IPS DF 19.7 (cell line): ENCODE measurements at regions not wholly inside any gene's neighbourhood (a gene's known extent, or its start where the extent isn't known, plus 50 kb on each side); places are given as distances from the start of the nearest gene placed in this dataset.

ENCODE experiments used
- DNase-seq: peaks from one replicate; pipeline ENCODE4 v3.0.0-alpha.2; 2013; ENCODE audit warnings: low read depth, low spot score

DNA sequence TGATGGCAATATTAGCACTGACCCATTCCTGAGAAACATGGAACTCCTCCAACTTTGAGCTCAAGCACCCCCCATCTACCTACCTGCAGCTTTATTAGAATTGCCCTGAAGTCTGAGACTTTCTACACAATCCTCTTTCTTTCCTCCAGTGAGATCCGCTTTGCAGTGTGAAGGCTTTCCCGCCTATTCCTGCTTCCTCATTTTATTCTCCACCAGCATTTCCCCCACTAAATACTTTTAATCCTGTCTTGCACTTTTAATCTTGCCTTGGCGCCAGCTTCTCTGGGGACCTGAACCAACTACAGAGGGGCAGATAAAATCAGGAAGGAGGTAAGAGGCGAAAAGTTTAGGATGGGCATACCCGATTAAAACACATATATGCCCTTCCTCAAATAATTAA, 178.1 kb upstream of the PRDM1 start:
- DNase-seq = no peak

DNA sequence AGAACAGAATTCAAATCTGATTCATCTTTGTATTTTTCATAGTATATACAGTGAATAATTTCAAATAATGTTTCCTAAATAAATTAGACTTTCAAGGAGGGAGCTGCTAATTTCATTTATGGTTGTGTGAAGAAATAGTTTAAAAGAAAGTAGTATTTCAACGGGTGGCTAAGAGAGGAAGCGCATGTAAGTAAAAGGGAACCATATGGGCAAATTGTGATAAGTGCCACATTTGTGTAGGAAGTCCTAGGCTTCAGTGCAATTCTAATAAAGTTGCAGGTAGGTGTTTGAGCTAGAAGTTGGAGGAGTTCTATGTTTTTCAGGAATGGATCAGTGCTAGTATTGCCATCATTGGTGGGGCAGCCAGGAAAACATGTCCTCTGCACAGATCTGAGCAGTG, 178.8 kb upstream of the PRDM1 start:
- DNase-seq = no peak

DNA sequence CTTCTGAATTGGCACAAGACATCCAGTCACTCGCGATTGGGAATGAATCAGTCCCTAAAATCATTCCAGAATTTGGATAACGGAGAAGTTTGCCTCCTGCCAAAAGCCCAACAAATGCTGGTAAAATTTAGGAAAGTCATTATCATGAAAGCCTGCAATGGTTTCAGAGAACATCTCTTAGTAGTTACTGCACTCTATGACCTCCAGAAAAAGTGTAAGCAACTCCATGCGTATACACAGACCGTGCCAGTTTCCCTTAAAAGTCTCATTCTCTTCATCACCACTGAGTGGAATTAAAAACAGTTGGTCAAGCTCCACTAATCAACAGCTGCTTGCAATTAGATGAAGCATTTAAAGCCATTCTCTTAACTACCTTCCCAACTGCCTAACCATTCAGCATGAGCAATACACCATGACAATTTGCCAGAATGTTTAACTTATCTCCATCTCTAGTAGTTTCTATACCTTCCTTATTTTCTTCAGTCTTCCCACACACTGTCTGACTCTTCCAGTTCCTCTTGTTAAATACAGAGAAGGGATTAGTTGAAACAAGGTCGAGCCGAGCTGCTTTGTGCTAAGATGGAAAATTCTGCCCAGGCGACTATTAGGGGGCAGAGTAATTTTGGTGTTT, 183.6 kb upstream of the PRDM1 start:
- no peak for DNase-seq

DNA sequence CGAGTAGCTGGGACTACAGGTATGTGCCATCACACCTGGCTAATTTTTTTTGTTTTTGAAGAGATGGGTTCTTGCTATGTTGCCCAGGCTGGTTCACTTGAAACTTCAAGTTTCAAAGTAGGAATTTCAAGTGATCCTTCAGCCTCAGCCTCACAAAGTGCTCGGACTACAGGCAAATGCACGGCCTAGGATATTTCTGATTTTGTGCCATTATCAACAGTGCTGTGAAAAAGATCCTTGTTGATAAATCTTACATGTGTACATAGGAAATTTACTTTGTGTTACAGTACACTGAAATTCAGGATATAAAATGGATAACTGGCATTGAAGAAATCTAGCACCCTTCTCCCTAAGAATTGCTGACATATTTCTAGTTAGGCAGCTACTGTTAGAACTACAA, 184.6 kb upstream of the PRDM1 start:
- DNase-seq = no peak

DNA sequence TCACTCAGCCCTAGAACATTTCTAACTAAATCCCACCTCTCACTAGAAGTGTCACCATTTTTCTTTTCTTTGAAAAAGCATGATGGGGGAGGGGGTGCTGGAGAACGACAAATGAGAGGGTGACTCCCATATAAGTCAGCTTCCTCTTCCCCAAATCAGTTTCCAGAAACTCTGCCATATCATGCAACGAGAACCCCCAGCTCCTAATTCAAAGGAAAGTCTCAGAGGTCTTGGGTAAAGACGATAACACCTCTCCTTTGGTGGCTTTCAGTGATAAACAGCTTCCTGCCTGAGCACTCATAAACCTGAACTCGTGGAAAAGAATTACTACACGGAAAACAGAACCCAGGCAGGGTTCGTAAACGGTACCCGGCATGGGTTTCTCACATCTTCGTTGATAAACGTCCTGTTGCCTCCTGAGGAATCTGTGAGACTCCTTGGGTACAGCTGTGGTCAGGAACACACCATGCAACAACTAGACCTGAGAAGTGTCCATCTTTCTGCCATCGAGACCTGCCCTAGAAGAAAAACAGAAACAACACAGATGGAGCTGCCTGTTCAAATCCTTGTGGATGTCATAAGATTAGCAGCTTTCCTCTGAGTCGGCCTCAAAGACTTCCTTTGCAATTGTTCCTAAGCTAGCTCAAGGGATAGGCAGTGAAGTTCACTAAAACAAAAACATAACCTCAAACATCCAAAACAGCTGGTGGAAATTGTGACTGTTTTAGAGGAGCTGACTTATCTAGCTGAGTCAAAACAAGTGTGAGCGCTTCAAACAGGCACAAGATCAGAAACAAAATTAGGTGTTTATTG, 185.8 kb upstream of the PRDM1 start:
- DNase-seq = no peak

DNA sequence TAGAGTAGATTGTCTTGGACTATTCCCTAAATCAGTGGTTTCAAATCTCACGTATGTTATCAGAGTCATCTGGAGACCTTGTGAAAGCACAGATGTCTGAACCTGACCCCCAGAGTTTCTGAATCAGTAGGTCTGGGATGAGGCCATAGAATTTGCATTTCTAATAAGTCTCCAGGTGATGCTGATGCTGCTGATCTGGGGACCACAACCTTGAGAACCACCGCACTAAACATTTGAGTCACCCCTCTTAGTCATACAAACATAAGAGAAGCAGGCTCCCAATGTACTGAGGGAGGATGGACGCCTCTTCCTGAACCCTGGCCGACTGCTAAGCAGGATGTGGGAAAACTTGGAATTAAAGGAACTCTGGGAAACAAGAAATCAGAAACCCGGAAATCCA, 187.8 kb upstream of the PRDM1 start:
- no peak for DNase-seq

DNA sequence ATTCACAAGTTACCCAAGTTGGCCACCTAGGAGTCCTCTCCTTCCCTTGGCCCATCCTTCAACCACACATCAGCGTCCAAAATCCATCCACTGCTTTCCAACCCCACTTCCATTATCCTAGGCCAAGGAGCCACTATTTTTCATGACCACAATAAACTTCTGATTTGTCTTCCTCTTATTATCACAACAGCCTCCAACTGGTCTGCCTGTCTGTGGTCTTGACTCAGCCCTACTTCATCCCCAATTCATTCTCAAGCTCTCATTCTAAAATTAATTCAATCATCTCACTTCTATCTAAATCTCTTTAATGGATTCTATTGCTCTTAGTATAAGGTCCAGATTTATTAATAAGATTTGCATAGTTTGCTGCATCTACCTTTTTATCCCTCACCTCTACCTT, 189.0 kb upstream of the PRDM1 start:
- no peak for DNase-seq

DNA sequence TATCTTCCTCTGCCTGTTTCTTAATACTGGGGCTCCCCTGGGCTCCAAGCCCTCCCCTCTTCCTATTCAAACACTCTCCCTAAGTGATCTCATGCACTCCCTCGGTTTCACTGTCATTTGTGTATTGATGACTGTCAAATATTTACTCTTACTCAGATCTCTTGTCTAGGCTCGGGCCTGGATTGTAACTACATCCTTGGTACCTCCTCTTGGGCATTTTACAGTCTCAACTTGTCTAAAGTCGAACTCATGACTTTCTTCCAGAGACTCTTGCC, 189.4 kb upstream of the PRDM1 start:
- DNase-seq = no peak

DNA sequence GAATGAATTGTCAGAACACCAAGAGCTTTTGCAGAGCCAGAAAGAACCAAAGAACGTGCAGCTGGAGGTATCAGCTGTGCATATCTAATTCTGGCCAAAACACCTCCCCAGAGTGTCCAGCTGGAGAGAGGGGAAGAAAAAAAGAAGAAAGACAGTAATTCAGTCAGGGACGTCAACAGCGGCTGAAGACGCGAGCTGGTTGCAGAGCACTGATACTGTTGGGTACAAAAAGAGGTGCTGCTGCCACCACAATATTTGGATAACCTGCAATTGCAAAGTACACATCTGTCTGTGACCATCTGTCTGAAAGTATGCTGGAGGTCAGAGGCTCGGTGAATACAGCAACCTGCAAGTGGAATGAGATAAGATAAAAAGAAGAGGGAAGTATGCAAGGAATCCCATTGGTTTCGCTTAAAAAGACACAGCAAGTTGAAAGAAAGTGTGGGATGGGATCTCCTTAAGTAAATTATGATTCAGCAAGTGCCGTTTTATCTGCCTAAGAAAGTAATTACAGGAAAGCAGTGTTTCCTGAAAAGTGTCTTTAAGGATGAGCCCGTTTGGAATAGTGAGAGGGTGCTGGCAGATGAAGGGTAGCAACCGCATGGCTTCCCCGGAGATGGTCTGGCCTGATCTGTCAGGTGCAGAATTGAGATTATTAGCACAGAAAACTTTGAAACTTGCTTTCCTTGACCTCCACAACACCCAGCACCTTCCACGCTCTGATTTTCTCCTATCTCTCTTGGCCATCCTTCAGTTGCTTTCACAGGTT, 189.9 kb upstream of the PRDM1 start:
- DNase-seq = no peak

DNA sequence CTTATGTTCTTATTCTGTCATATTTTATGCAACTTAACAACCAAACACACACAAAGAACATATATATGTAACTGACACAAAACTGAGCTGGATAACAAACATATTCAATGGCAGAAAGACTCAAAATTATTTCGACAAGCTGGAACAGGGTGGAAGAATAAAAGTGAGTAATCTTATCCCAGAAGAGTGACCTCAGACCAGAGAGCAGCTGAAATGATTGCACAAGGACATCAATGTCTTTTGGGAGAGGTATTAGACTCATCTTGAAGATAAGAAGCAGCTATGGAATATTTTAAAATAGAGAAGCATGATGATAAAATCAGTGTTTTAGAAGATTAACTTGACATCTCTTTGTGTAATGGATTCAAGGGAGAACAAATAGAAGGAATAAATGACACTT, 191.6 kb upstream of the PRDM1 start:
- DNase-seq = no peak

DNA sequence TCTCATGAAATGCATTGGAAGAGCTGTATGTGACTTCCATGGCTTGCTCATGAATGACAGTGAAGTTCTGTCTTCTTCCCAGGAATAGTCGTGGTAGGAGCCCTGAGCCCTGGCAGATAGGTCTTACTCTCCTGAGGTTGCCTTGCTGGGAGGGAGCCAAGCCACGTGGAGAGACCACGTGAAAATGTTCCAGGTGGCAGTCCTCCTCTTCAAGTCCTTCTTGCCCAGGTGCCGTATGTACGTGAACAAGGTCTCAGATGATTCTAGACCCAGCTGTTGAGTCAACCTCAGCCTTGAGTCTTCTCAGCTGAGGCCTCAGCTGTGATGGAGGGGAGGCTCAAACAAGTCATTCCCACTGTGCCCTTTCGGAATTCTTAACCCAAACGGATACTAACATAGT, 192.4 kb upstream of the PRDM1 start:
- DNase-seq = no peak

DNA sequence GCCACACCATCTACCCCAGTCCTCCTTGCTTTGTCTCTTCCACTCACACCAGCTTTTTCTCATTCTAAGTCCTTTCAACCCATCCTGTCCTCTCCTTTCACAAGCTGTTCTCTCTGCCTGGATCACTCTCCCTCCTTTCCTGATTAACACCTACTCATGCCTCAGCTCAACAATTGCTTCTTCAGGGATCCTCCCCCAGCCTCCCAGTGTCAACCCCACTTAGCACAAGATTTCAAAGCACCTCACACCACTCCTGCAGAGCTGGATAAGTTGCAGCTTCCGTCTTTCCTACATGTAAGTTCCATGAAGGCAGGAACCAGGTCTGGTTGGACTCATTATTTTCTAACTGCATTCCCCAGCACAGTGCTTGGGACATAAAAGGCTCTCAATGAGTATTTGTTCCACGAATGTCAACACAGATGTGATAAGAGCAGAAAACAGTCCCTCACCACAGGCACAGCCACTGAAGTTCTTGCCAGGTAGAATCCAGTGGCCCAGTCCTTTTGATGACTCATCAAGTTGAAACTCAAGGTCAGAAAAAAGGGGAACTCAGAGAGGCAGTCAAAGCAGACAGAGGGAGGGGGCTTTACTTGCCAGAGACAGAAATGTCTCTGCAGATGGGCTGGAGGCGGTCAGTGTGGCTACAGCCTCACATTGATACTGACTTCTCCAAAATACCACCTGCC, 193.4 kb upstream of the PRDM1 start:
- no peak for DNase-seq

DNA sequence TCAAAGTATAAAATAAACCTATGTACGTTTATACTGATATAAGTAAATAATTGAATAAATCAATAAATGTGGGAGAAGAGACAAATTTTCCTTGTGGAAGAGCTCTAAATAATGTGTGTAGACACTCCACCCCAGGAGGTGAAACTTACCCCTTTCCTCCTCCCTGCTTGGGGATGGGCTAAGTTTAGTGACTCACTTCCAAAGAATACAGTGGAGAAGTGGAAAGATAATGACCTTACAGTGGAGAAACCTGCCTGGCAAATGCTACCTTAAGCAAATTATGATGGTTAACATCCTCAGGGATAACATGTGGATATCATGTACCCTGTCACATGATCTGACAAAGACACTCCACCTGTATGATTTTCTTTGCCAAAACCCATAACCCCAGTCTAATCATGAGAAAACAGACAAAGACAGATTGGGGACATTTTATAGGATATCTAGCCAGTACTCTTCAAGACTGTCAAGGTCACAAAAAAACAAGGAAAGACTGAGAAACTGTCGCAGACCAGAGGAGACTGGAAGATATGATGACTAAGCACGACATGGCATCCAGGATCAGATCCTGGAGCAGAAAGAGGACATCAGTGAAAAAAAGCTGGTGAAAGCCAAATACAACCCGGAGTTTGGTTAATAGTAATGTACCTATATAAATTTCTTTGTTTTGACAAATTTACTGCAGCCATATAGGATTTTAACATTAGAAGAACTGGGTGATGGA, 195.5 kb upstream of the PRDM1 start:
- no peak for DNase-seq

DNA sequence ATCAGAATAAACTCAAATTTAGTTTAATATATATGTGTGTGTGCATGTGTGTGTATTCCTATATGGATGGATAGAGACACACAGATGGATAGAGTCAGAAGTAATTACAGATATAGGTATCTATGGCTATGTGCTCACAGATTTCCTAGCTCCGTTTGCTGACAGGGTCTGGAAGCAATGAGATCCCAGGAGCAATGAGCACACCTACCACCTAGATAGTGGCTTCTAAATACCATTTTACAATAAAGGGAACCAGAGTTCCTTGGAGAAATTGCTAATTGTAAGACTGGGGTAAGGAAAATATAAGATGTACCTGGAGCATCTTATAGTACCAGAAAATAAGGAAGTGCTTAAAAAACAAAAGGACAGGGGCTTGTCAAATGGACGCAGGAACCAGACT, 196.2 kb upstream of the PRDM1 start:
- no peak for DNase-seq

DNA sequence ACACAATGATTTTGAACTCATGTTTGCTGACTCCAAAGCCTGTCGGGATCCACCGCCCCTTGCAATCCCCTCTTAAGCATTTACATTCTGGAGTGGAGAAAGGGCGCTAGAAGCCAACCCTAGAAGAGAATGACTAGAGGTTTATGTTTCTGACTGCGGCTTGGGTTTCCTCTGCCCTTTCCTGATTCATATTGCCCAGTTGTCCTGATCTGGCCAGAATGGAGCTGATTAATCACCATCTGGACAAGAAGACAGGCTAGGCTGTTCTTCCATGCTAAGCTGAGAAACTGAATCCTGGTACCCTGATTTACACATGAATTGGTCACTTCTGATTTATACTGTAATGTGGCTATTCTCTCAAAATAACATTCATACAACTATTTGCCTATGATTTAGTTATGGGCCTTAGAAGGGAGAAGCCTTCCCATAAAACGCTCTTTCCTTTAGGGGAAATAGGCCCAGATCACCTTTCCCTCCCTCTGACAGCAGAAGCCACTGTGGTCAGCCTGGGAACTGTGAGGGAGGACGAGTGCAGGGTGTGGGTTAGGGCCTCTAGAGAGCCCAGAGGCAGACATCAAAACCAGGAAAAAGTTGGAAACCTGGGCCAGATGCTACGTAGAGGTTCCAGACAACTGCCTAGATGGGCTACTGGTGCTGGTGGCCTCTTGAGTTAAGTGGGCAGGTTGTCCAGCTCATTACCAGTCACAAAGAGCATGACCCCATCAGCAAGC, 199.2 kb upstream of the PRDM1 start:
- DNase-seq = no peak

DNA sequence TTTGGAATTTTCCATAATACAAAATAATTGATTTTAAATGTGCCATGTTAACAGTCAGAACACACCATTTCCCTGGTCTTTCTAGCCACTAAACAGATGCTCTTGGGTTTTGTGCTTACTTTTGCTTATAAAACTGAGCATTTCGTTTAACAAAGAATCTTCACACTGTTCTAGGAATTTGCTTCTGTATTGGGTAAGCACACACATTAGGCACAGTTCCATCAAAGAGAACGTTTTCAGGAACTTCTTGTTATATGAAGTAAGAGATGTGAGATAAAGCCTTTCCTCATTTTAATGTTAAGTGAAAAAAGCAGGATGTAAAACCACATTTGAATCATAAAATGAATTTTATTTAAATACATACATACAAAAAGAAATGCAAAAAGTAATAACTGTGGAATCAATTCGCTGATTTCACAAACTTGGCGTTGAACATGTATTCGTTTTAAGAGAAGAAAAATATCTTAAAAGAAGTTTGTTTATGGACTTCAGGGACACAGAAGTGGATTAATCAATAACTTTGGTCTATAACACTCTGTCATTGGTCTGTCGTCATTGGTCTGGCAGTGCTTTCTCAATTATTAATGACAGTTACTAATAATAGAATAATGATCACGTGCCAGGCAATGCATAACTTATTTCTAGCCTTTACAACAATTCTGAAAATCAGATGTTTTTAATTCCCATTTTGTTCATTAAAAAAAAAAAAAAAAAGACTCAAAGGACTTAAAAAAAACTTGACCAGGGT, 199.9 kb upstream of the PRDM1 start:
- no peak for DNase-seq

DNA sequence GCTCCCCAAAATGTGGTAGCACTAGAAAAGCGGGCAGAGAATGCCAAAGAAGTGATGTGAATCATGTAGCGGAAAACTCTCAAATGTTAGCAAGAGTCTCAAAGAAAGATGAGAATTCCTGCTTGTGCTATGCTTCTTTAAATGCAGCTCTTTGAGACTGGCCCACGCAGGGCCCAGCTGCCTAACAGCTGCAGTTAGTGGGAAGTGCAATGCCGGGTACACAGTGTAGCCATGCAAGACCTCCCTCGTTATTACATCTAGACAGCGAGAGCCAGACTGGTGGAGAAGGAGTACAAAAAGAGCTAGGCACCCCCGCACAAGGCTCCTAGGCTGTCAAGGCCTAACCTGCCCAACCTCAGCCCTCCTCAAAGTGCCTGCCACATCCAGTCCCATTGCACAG, 201.7 kb upstream of the PRDM1 start:
- DNase-seq = no peak

DNA sequence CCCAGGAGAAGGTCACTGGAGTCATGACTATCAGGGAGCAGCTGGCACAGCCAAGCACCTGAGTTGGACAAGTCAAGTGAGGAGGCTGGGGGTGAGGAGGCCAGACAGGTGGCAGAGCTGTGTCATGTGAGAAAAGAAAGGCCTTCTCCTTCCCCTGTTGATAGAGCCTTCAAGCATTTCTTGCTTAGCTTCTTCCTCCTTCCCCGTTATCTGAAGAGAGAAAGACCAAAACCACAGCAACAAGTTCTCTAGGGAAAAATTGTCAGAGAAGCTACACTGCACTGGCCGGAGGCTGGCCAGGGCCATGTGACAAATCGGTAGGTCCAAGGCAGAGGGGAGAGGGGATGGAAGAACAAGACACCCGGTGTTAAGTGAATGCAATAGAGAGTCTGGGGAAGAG, 202.1 kb upstream of the PRDM1 start:
- DNase-seq = no peak

DNA sequence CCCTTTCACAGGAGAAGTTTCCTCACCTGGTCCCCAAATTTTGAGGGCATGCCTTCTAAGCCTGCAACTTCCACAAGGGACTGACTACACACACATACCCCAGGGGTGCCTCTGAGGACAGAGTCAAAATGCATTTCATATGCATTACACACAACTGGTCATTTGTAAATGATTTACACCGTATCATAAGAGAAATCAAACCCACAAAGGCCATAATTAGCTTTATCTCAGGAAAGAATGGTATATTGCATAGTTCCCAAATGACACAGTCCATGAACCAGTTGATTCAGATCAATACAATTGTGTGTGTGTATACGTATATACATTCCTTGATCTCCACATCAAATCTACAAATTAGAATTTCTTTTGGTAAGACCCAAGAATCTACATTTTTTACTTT, 203.3 kb upstream of the PRDM1 start:
- no peak for DNase-seq

DNA sequence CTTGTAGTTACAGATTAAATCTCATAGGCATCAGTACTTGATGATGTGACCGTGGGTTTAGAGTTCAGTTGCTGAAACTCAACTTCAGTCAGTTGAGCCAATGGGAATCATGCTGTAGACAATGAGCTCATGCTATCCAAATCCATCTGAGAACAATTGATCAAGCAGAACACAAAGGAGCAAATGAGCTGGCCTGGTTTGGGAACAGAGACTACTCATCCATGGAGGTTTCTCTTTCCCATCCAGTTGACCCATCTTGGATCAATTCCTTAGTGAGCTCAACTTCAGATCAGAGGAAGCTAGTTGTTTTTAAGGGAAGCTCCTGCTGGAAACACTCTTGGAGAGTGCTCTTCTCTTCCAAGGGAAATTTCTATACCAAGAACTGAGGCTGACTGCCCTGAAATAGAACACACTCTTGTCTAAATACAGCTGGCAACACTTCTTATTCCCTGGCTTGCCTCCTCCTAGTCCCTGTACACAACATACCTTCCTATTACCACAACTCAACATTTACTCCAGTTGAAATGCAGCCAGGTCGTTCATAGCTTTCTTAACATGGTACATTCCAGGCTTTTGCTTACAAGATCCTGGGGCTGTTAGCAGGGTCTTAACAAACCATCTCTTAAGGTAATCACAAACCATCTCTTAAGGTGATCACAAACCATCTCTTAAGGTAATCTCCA, 203.9 kb upstream of the PRDM1 start:
- no peak for DNase-seq
